ENCODE measurements at regions not wholly inside any gene's neighbourhood (a gene's known extent, or its start where the extent isn't known, plus 50 kb on each side); places are given as distances from the start of the nearest gene placed in this dataset.

DNA sequence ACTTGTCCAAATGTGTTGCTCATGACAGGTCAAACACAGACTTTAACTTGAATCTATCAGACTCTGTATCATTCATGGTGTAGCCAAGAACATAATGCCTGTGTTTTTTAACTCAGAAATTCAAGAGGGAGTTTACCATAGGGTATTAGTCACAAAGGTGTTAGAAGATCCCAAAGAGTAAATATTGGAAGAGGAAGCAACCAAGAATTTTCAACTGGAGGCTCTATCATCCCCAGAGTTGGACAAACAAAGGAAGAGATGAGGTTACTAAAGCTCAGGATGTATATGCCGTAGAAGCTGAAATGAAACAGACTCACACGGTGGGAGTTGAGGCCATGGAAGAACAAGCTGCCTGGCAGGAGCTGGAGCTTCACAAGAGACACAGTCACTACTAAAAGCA is 116.2 kb upstream of the COL8A1 start:
- DNase-seq (ENCODE audit: low spot score) = no peak
- CTCF ChIA-PET = no interaction called here
- no peaks in the 10 kb centered on the region for H3K27me3 ChIP-seq (replicated peaks; ENCODE audit: insufficient read depth, low read depth, low read length, poor library complexity)
- BruUV-seq (replicated peaks) = no TSS peak
- no peaks in the 10 kb centered on the region for H3K9me3 ChIP-seq (ENCODE audit: low read depth, low read length, poor library complexity, severe bottlenecking)
- no peaks in the 10 kb centered on the region for H3K36me3 ChIP-seq (ENCODE audit: insufficient read depth, low read length, poor library complexity, severe bottlenecking)
- H3K4me1 ChIP-seq (ENCODE audit: insufficient read depth, low read length, poor library complexity, severe bottlenecking) = peaks cover 9% of the 10 kb centered on the region
- H3K4me3 ChIP-seq (ENCODE audit: low read depth, low read length, poor library complexity, severe bottlenecking) = no peak overlapping the region
- H3K27ac ChIP-seq (ENCODE audit: low read depth, low read length, poor library complexity, severe bottlenecking) = no peak overlapping the region
- POLR2A ChIA-PET (ENCODE audit: low non-redundant PET) = no interaction called here
- TF ChIP-seq, protein P1, sequence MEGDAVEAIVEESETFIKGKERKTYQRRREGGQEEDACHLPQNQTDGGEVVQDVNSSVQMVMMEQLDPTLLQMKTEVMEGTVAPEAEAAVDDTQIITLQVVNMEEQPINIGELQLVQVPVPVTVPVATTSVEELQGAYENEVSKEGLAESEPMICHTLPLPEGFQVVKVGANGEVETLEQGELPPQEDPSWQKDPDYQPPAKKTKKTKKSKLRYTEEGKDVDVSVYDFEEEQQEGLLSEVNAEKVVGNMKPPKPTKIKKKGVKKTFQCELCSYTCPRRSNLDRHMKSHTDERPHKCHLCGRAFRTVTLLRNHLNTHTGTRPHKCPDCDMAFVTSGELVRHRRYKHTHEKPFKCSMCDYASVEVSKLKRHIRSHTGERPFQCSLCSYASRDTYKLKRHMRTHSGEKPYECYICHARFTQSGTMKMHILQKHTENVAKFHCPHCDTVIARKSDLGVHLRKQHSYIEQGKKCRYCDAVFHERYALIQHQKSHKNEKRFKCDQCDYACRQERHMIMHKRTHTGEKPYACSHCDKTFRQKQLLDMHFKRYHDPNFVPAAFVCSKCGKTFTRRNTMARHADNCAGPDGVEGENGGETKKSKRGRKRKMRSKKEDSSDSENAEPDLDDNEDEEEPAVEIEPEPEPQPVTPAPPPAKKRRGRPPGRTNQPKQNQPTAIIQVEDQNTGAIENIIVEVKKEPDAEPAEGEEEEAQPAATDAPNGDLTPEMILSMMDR (conservative IDR thresholded peaks at IDR 0.05; ENCODE audit: low read depth, low read length) = no peak
- intact Hi-C loops (cut with micrococcal nuclease; ENCODE audit: unreplicated experiment) = loop anchor here (10.0 kb wide), 1 partner anchor 407 kb away; no protein-coding TSS in a partner anchor

DNA sequence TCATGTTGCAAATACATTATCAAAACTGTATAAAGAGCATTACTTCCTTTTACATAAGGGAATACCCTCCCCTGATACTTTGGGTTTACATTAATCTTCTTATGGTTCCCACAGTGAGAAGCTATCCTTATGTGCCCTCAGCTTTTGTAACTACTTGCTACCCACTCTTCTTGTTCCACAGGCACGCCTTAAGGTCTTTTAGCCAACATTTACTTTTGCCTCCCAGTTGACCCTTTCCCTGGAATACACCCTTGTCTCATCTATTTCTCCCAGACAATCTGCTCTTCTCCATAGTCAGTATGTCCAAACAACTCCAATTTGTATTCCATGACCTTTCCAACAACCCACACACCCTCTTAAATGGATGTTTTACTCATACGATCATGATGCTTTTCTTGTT is 116.8 kb upstream of the COL8A1 start:
- Histone ChIP-seq H3K4me3 (ENCODE audit: low read depth, low read length, poor library complexity, severe bottlenecking) (no peak overlapping the region), H3K4me1 (ENCODE audit: insufficient read depth, low read length, poor library complexity, severe bottlenecking) (peaks cover 9% of the 10 kb centered on the region), H3K36me3 (ENCODE audit: insufficient read depth, low read length, poor library complexity, severe bottlenecking) (no peaks in the 10 kb centered on the region), H3K27ac (ENCODE audit: low read depth, low read length, poor library complexity, severe bottlenecking) (no peak overlapping the region), H3K9me3 (ENCODE audit: low read depth, low read length, poor library complexity, severe bottlenecking) (no peaks in the 10 kb centered on the region), H3K27me3 (replicated peaks; ENCODE audit: insufficient read depth, low read depth, low read length, poor library complexity) (no peaks in the 10 kb centered on the region)
- TF ChIP-seq, protein P1 (conservative IDR thresholded peaks at IDR 0.05; ENCODE audit: low read depth, low read length) = no peak
- TF ChIP-seq EZH2 (IDR thresholded peaks at IDR 0.05; ENCODE audit: borderline replicate concordance, low read depth, low read length, poor library complexity, severe bottlenecking) = no peak
- BruUV-seq (replicated peaks) = no TSS peak
- POLR2A ChIA-PET (ENCODE audit: low non-redundant PET) = no interaction called here
- CTCF ChIA-PET = no interaction called here
- no peak for DNase-seq (ENCODE audit: low spot score)
- intact Hi-C loops (cut with micrococcal nuclease; ENCODE audit: unreplicated experiment) = loop anchor here (10.0 kb wide), 1 partner anchor 407 kb away; no protein-coding TSS in a partner anchor

DNA sequence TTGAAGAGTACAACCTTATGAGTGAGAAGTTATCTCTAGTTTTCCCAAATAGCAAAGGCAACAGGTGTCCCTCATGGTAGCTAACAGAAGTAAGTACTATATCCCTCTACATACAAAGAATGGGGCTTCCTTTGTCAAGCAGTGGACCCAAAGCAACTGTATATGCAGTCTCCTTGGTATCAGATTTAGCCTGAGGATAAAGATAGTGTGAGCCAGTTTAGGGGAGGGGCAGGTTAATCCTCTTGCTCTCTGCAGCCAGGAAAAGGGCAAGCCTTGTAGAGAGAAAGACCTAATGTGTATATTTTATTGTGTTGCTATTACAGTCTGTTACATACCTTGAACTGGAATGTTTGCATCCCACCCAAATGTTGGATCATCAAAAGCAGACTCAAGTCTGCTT is 117.9 kb upstream of the COL8A1 start:
- no peak for TF ChIP-seq EZH2 (IDR thresholded peaks at IDR 0.05; ENCODE audit: borderline replicate concordance, low read depth, low read length, poor library complexity, severe bottlenecking)
- TF ChIP-seq, protein P1 (conservative IDR thresholded peaks at IDR 0.05; ENCODE audit: low read depth, low read length) = no peak
- no peaks in the 10 kb centered on the region for H3K27me3 ChIP-seq (replicated peaks; ENCODE audit: insufficient read depth, low read depth, low read length, poor library complexity)
- intact Hi-C loops (cut with micrococcal nuclease; ENCODE audit: unreplicated experiment) = loop anchor here (10.0 kb wide), 1 partner anchor 406 kb away; no protein-coding TSS in a partner anchor
- ChIA-PET CTCF (interaction anchor here (0.6 kb wide), 1 partner anchor 21 kb away, joined by 7 read pairs; no protein-coding TSS in a partner anchor), POLR2A (ENCODE audit: low non-redundant PET) (no interaction called here)
- peaks cover 9% of the 10 kb centered on the region for H3K4me1 ChIP-seq (ENCODE audit: insufficient read depth, low read length, poor library complexity, severe bottlenecking)
- H3K4me3 ChIP-seq (ENCODE audit: low read depth, low read length, poor library complexity, severe bottlenecking) = no peak overlapping the region
- H3K9me3 ChIP-seq (ENCODE audit: low read depth, low read length, poor library complexity, severe bottlenecking) = no peaks in the 10 kb centered on the region
- BruUV-seq (replicated peaks) = no TSS peak
- DNase-seq (ENCODE audit: low spot score) = no peak
- H3K36me3 ChIP-seq (ENCODE audit: insufficient read depth, low read length, poor library complexity, severe bottlenecking) = no peaks in the 10 kb centered on the region
- no peak overlapping the region for H3K27ac ChIP-seq (ENCODE audit: low read depth, low read length, poor library complexity, severe bottlenecking)
